ENCODE measurements at regions not wholly inside any gene's neighbourhood (a gene's known extent, or its start where the extent isn't known, plus 50 kb on each side); places are given as distances from the start of the nearest gene placed in this dataset.

GRCh38 chr1:199243423-199244061 is 604.7 kb downstream of the PTPRC start:
- TF ChIP-seq CTCF (IDR thresholded peaks at IDR 0.05 in 4 of 5, conservative IDR thresholded peaks at IDR 0.05 in 1 of 5) (peak in 3 of 5 experiments; percentile 6 to 28 (median 21)), POLR2A (IDR thresholded peaks at IDR 0.05) (no peak)

All from gastrocnemius medialis (tissue), 4 donors.